K562 (cell line): ENCODE measurements at regions not wholly inside any gene's neighbourhood (a gene's known extent, or its start where the extent isn't known, plus 50 kb on each side); places are given as distances from the start of the nearest gene placed in this dataset.

Source experiments
- ATAC-seq: fragments of 200-7000 bp; cut with Tn5 transposase; 3 replicates; pipeline ENCODE4 v1.9.1; 2020; ENCODE audit warnings: moderate library complexity
- BruUV-seq: library from RNA; stranded (reverse); fragments of 400-500 nt; replicated peaks from 2 replicates; lab custom pipeline; 2021; lab: Mats Ljungman, UMichigan
- CTCF ChIA-PET: fragments of 300-600 bp; formaldehyde crosslinking; extraction: SDS; loops from one replicate; lab custom pipeline; 2021; ENCODE audit warnings: low intra/inter-chr PET ratio; lab: Yijun Ruan, JAX
- POLR2A ChIA-PET: fragments of 300-600, 350-650 bp; sonication (Branson Sonifier 250); formaldehyde crosslinking; extraction: SDS; loops from one replicate; lab custom pipeline; 2021; ENCODE audit warnings: antibody characterized with exemption, inconsistent platforms; lab: Yijun Ruan, JAX
- DNase-seq, 4 experiments: peaks; one replicate each; pipeline versions ENCODE4 v3.0.0 to v3.0.0-alpha.2; 2011 to 2018; ENCODE audit warnings: low spot score in 3 of 4, mixed read lengths in 3 of 4; ENCODE audit errors: extremely low read depth in 1 of 4
- FAIRE-seq: peaks from 2 replicates; lab custom pipeline; 2011; peaks lifted over from hg19 to GRCh38; lab: Jason Lieb, UNC
- H2AFZ ChIP-seq: 2 replicates; pipeline ENCODE4 v1.6.0; 2011; ENCODE audit warnings: low read depth, low read length, control low read depth, inconsistent platforms
- H3K27ac ChIP-seq: fragments of 200-600 bp; 3 replicates; pipeline ENCODE4 v1.8.0; 2011; ENCODE audit warnings: low read depth, mild to moderate bottlenecking, control low read depth, inconsistent platforms, low read length, moderate library complexity, mixed read lengths; ENCODE audit errors: extremely low read depth
- H3K27me3 ChIP-seq, 2 experiments: fragments of 300-600 bp in 1 of 2; 2 replicates in 1 of 2; 3 replicates in 1 of 2; pipeline versions ENCODE4 v1.6.0 to v1.8.0; 2011; ENCODE audit warnings: inconsistent platforms in 2 of 2, low read length in 2 of 2, mild to moderate bottlenecking in 1 of 2, mixed read lengths in 1 of 2, moderate library complexity in 1 of 2; ENCODE audit not compliant: control insufficient read depth in 2 of 2, insufficient read depth in 2 of 2
- H3K36me3 ChIP-seq: fragments of 300-600 bp; 3 replicates; pipeline ENCODE4 v1.8.0; 2011; ENCODE audit warnings: mild to moderate bottlenecking, low read length, inconsistent platforms; ENCODE audit not compliant: control insufficient read depth, insufficient read depth
- H3K4me1 ChIP-seq, 2 experiments: fragments of 200-600 bp in 1 of 2; replicated peaks in 1 of 2; 2 replicates in 1 of 2; 3 replicates in 1 of 2; pipeline versions ENCODE4 v1.5.1 to v1.8.0; 2011; ENCODE audit warnings: inconsistent platforms in 2 of 2, low read length in 2 of 2, mild to moderate bottlenecking in 1 of 2, mixed read lengths in 1 of 2, moderate library complexity in 1 of 2; ENCODE audit not compliant: control insufficient read depth in 2 of 2, insufficient read depth in 2 of 2
- H3K4me2 ChIP-seq: 2 replicates; pipeline ENCODE4 v1.6.1; 2011; ENCODE audit warnings: low read length, control low read depth, inconsistent platforms, mixed read lengths; ENCODE audit not compliant: insufficient read depth
- H3K4me3 ChIP-seq: fragments of 200-600 bp; sonication (generic), shearing (Covaris generic); 2 replicates; pipeline ENCODE4 v1.5.1; 2016; ENCODE audit warnings: control low read depth, inconsistent platforms
- H3K79me2 ChIP-seq: fragments of 200-600 bp; 3 replicates; pipeline ENCODE4 v1.8.0; 2011; ENCODE audit warnings: low read length, inconsistent platforms; ENCODE audit not compliant: control insufficient read depth, insufficient read depth
- H3K9ac ChIP-seq, 2 experiments: 2 replicates each; pipeline versions ENCODE4 v1.6.0 to v1.6.1; 2011; ENCODE audit warnings: low read depth in 2 of 2, low read length in 2 of 2, control low read depth in 1 of 2, inconsistent platforms in 1 of 2, mild to moderate bottlenecking in 1 of 2, mixed read lengths in 1 of 2; ENCODE audit not compliant: insufficient read depth in 1 of 2
- H3K9me1 ChIP-seq: one replicate; pipeline ENCODE4 v1.6.0; 2011; ENCODE audit warnings: inconsistent platforms, mild to moderate bottlenecking, low read length, moderate library complexity; ENCODE audit not compliant: control insufficient read depth, insufficient read depth
- H3K9me3 ChIP-seq: replicated peaks from 2 replicates; pipeline ENCODE4 v1.5.1; 2011; ENCODE audit warnings: low read depth, low read length, inconsistent platforms; ENCODE audit not compliant: control insufficient read depth, insufficient read depth
- H4K20me1 ChIP-seq: replicated peaks from 2 replicates; pipeline ENCODE4 v1.6.1; 2011; ENCODE audit warnings: low read length, inconsistent platforms, mixed read lengths; ENCODE audit not compliant: control insufficient read depth, insufficient read depth
- CGGBP1 ChIP-seq: fragments of 250-450 bp; sonication (Bioruptor Pico); IDR thresholded peaks from 2 replicates; pipeline ENCODE4 v1.9.0; 2021; ENCODE audit warnings: mild to moderate bottlenecking
- E2F8 ChIP-seq: fragments of 450-650 bp; IDR thresholded peaks from 2 replicates; pipeline ENCODE4 v1.7.1; 2018; ENCODE audit warnings: mild to moderate bottlenecking, low read depth; ENCODE audit not compliant: partially characterized antibody
- FOS ChIP-seq: IDR thresholded peaks from 3 replicates; pipeline ENCODE4 v1.6.1; 2011; ENCODE audit not compliant: insufficient read length; ENCODE audit errors: extremely low read depth
- OTX1 ChIP-seq: fragments of 450-650 bp; formaldehyde crosslinking; IDR thresholded peaks from 2 replicates; pipeline ENCODE4 v1.4.0; 2022; ENCODE audit warnings: mild to moderate bottlenecking
- RBM39 ChIP-seq: fragments of 200-400 bp; formaldehyde crosslinking; optimal IDR thresholded peaks from 2 replicates; pipeline ENCODE3; 2018; ENCODE audit warnings: low read depth, low read length
- RREB1 ChIP-seq: fragments of 250-450 bp; sonication (Bioruptor Pico); IDR thresholded peaks from 2 replicates; pipeline ENCODE4 v1.4.0; 2020
- TAF15 ChIP-seq: fragments of 200-400 bp; formaldehyde crosslinking; IDR thresholded peaks from 2 replicates; pipeline ENCODE4 v1.6.1; 2017; ENCODE audit warnings: mild to moderate bottlenecking, low read depth, low read length, moderate library complexity
- TFAM ChIP-seq: fragments of 250-450 bp; sonication (Bioruptor Pico); conservative IDR thresholded peaks from 2 replicates; pipeline ENCODE4 v1.5.0; 2021; ENCODE audit warnings: mild to moderate bottlenecking, moderate library complexity
- XRCC3 ChIP-seq: fragments of 450-650 bp; IDR thresholded peaks from 2 replicates; pipeline ENCODE4 v1.6.1; 2017; ENCODE audit warnings: mild to moderate bottlenecking, moderate library complexity
- ZNF124 ChIP-seq: sonication (generic); formaldehyde crosslinking; IDR thresholded peaks from 2 replicates; pipeline ENCODE4 v1.8.1; 2022; ENCODE audit warnings: missing genetic modification reagents
- ZNF165 ChIP-seq: fragments of 250-450 bp; sonication (Bioruptor Pico); IDR thresholded peaks from 2 replicates; pipeline ENCODE4 v1.4.0; 2020; ENCODE audit warnings: borderline replicate concordance
- ZNF282 ChIP-seq: sonication (generic); formaldehyde crosslinking; IDR thresholded peaks from 2 replicates; pipeline ENCODE4 v1.8.1; 2023; ENCODE audit warnings: missing genetic modification reagents
- WGBS: fragments of 100-300 bp; shearing (Covaris generic); methylation state at CpG from one replicate; pipeline ENCODE4 v1.1.6; 2016; ENCODE audit warnings: low coverage, mixed read lengths; ENCODE audit not compliant: insufficient coverage; ENCODE audit errors: missing lambda C conversion rate; 5-methylcytosine and 5-hydroxymethylcytosine counted together
- in situ Hi-C: fragments of 300-500 bp; cut with MboI; formaldehyde crosslinking; loops from 4 replicates; pipeline ENCODE4 v1.15.0; 2018; ENCODE audit warnings: inconsistent platforms, mixed read lengths
- intact Hi-C: fragments of 100-400 bp; cut with micrococcal nuclease; formaldehyde crosslinking; loops from 2 replicates; pipeline ENCODE4 v1.14.2; 2022

GRCh38 chr4:178778496-178778895, 1336.3 kb upstream of the AGA start:
- H3K36me3 ChIP-seq, result no peaks in the 10 kb centered on the region
- FAIRE-seq (no peak), DNase-seq (no peak), ATAC-seq (no peak)
- in situ Hi-C loops, result no loop called here
- H3K27ac ChIP-seq, result no peak overlapping the region
- intact Hi-C loops, result no loop called here
- no peaks in the 10 kb centered on the region for H3K79me2 ChIP-seq
- H3K27me3 ChIP-seq, result no peaks in the 10 kb centered on the region
- H3K4me2 ChIP-seq, result no peak overlapping the region
- POLR2A ChIA-PET, result no interaction called here
- H3K9me3 ChIP-seq, result no peaks in the 10 kb centered on the region
- CTCF ChIA-PET, result no interaction called here
- no peak overlapping the region for H3K4me3 ChIP-seq
- H4K20me1 ChIP-seq, result no peaks in the 10 kb centered on the region
- H2AFZ ChIP-seq, result no peak overlapping the region
- H3K4me1 ChIP-seq, result no peaks in the 10 kb centered on the region
- no peaks in the 10 kb centered on the region for H3K9me1 ChIP-seq
- under 1% methylated on average over 8 of the region's 8 CpGs for WGBS
- no TSS peak for BruUV-seq
- no peak overlapping the region for H3K9ac ChIP-seq
- TF ChIP-seq RBM39, result no peak
- no peak for TF ChIP-seq E2F8
- TF ChIP-seq FOS, result no peak
- no peak for TF ChIP-seq TFAM
- no peak for TF ChIP-seq ZNF124 (CRISPR knock-in tag)
- no peak for TF ChIP-seq XRCC3
- TF ChIP-seq RREB1 (CRISPR knock-in tag), result no peak
- TF ChIP-seq CGGBP1 (CRISPR knock-in tag), result no peak
- TF ChIP-seq ZNF165 (CRISPR knock-in tag), result no peak
- TF ChIP-seq OTX1 (CRISPR knock-in tag), result no peak
- TF ChIP-seq TAF15, result no peak
- TF ChIP-seq ZNF282 (CRISPR knock-in tag), result no peak
